HT-29 (cell line): ENCODE measurements at regions not wholly inside any gene's neighbourhood (a gene's known extent, or its start where the extent isn't known, plus 50 kb on each side); places are given as distances from the start of the nearest gene placed in this dataset.

Experiments used
- DNase-seq: peaks from one replicate; pipeline ENCODE4 v3.0.0-alpha.2; 2015; ENCODE audit warnings: low spot score

- no peak for DNase-seq
Measured at GRCh38 chr2:104438481-104438880, 415.4 kb upstream of the POU3F3 start.

- no peak for DNase-seq
Measured at GRCh38 chr2:104443145-104443544, 410.8 kb upstream of the POU3F3 start.

GRCh38 chr2:104444392-104444791, 409.5 kb upstream of the POU3F3 start:
- DNase-seq = peak; percentile 16

- no peak for DNase-seq
Measured at GRCh38 chr2:104444889-104445288, 409.0 kb upstream of the POU3F3 start.

GRCh38 chr2:104447831-104448434, 406.0 kb upstream of the POU3F3 start:
- no peak for DNase-seq

GRCh38 chr2:104448661-104449440, 405.1 kb upstream of the POU3F3 start:
- DNase-seq = no peak

- no peak for DNase-seq
Measured at GRCh38 chr2:104452558-104452957, 401.4 kb upstream of the POU3F3 start.

GRCh38 chr2:104462731-104463130, 391.2 kb upstream of the POU3F3 start:
- DNase-seq = no peak

GRCh38 chr2:104465981-104466380, 387.9 kb upstream of the POU3F3 start:
- no peak for DNase-seq

- DNase-seq = no peak
Measured at GRCh38 chr2:104468846-104469245, 385.1 kb upstream of the POU3F3 start.

GRCh38 chr2:104472076-104472475, 381.8 kb upstream of the POU3F3 start:
- no peak for DNase-seq

- no peak for DNase-seq
Measured at GRCh38 chr2:104473546-104473945, 380.4 kb upstream of the POU3F3 start.

- DNase-seq = no peak
Measured at GRCh38 chr2:104474716-104475115, 379.2 kb upstream of the POU3F3 start.

- DNase-seq = no peak
Measured at GRCh38 chr2:104476075-104476474, 377.8 kb upstream of the POU3F3 start.

GRCh38 chr2:104476563-104476988, 377.3 kb upstream of the POU3F3 start:
- no peak for DNase-seq

GRCh38 chr2:104481341-104481740, 372.6 kb upstream of the POU3F3 start:
- DNase-seq = no peak

- no peak for DNase-seq
Measured at GRCh38 chr2:104487366-104487765, 366.5 kb upstream of the POU3F3 start.

- DNase-seq = no peak
Measured at GRCh38 chr2:104493698-104494097, 360.2 kb upstream of the POU3F3 start.

- DNase-seq = no peak
Measured at GRCh38 chr2:104501342-104501741, 352.6 kb upstream of the POU3F3 start.

- DNase-seq = no peak
Measured at GRCh38 chr2:104501929-104502328, 352.0 kb upstream of the POU3F3 start.

- DNase-seq = no peak
Measured at GRCh38 chr2:104502901-104503300, 351.0 kb upstream of the POU3F3 start.

- DNase-seq = no peak
Measured at GRCh38 chr2:104504331-104505073, 349.4 kb upstream of the POU3F3 start.

GRCh38 chr2:104518256-104518655, 335.7 kb upstream of the POU3F3 start:
- no peak for DNase-seq
